Ectodermal cell (in vitro differentiated cells): ENCODE measurements at regions not wholly inside any gene's neighbourhood (a gene's known extent, or its start where the extent isn't known, plus 50 kb on each side); places are given as distances from the start of the nearest gene placed in this dataset.

ENCODE experiments used
- H3K27ac ChIP-seq: 2 replicates; pipeline ENCODE4 v1.7.0; 2013; ENCODE audit warnings: mild to moderate bottlenecking, low read depth, low read length; ENCODE audit not compliant: insufficient read depth, poor library complexity, severe bottlenecking
- H3K27me3 ChIP-seq: 2 replicates; pipeline ENCODE4 v1.7.0; 2013; ENCODE audit warnings: mild to moderate bottlenecking, low read length; ENCODE audit not compliant: insufficient read depth, control insufficient read depth, poor library complexity, severe bottlenecking
- H3K36me3 ChIP-seq: one replicate; pipeline ENCODE4 v1.7.0; 2013; ENCODE audit warnings: low read length; ENCODE audit not compliant: control insufficient read depth, insufficient read depth
- H3K4me1 ChIP-seq: one replicate; pipeline ENCODE4 v1.7.0; 2013; ENCODE audit warnings: low read length; ENCODE audit not compliant: control insufficient read depth, insufficient read depth
- H3K4me3 ChIP-seq: 2 replicates; pipeline ENCODE4 v1.7.0; 2013; ENCODE audit warnings: low read depth, low read length, control low read depth; ENCODE audit not compliant: insufficient read depth
- H3K9me3 ChIP-seq: 2 replicates; pipeline ENCODE4 v1.7.0; 2013; ENCODE audit warnings: mild to moderate bottlenecking, low read length, moderate library complexity; ENCODE audit not compliant: control insufficient read depth
- WGBS, 2 experiments: methylation state at CpG; one replicate each; pipeline ENCODE4 v1.1.7; 2013; ENCODE audit warnings: missing lambda C conversion rate in 2 of 2; 5-methylcytosine and 5-hydroxymethylcytosine counted together

DNA sequence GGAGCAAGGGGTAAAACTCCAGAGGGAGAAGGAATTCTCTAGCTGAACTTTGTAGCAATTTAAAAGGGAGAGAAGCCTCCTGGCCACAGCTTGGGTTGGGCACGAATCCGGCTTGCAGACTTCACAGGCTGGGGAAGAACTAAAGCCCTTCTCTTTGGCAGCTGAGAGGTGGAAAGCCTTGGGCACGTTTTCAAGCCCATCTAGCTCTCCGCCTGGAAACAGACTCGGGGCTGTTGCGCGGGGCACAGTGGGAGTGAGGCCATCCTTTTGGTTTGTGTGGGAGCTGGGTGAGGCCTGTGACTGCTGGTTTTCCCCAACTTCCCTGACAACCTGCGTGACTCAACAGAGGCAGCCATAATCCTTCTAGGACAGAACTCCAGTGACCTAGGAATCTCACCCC is 295.7 kb upstream of the ROBO1 start:
- no peak overlapping the region for H3K27ac ChIP-seq
- 91 to 93% methylated on average over 8 of the region's 8 CpGs for WGBS, 2 experiments
- no peaks in the 10 kb centered on the region for H3K4me1 ChIP-seq
- no peaks in the 10 kb centered on the region for H3K9me3 ChIP-seq
- H3K27me3 ChIP-seq: no peaks in the 10 kb centered on the region
- no peaks in the 10 kb centered on the region for H3K36me3 ChIP-seq
- no peak overlapping the region for H3K4me3 ChIP-seq

- Histone ChIP-seq H3K4me1 (no peaks in the 10 kb centered on the region), H3K4me3 (no peak overlapping the region), H3K27ac (no peak overlapping the region), H3K9me3 (no peaks in the 10 kb centered on the region), H3K36me3 (no peaks in the 10 kb centered on the region), H3K27me3 (no peaks in the 10 kb centered on the region)
- WGBS, 2 experiments: 100% methylated on average over 1 of the region's 1 CpG; no CpG with 5 or more reads in 1 of the 2 experiments
These were observed 292.9 kb upstream of the ROBO1 start for GRCh38 chr3:80060664-80061063.

DNA sequence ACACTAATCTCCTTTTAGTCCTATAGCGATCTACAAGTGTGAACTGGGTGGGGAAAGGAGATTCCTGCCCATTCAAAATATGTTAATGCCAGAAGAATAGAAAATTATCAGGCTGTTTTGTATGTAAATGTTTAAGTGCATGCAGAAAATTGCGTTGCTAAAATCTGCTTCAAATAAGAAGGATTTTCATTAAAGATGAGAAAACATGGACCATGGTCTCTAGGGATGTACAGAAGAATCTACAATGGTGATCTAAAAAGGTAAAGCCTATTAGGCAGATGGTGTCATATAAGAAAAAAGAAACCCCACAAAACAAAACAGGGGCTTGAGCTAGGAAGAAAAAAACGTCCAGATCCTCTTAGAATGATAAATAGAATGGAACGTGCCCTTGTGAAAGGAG is 287.5 kb upstream of the ROBO1 start:
- Histone ChIP-seq H3K4me1 (no peaks in the 10 kb centered on the region), H3K9me3 (no peaks in the 10 kb centered on the region), H3K4me3 (no peak overlapping the region), H3K27me3 (no peaks in the 10 kb centered on the region), H3K36me3 (no peaks in the 10 kb centered on the region), H3K27ac (no peak overlapping the region)
- WGBS, 2 experiments: 67% methylated on average over 4 of the region's 4 CpGs

- H3K4me1 ChIP-seq: no peaks in the 10 kb centered on the region
- no peaks in the 10 kb centered on the region for H3K9me3 ChIP-seq
- H3K4me3 ChIP-seq: no peak overlapping the region
- 96% methylated on average over 16 of the region's 16 CpGs for WGBS, 2 experiments
- H3K36me3 ChIP-seq: no peaks in the 10 kb centered on the region
- no peak overlapping the region for H3K27ac ChIP-seq
- no peaks in the 10 kb centered on the region for H3K27me3 ChIP-seq
These were observed 284.5 kb upstream of the ROBO1 start for GRCh38 chr3:80052271-80052670.

DNA sequence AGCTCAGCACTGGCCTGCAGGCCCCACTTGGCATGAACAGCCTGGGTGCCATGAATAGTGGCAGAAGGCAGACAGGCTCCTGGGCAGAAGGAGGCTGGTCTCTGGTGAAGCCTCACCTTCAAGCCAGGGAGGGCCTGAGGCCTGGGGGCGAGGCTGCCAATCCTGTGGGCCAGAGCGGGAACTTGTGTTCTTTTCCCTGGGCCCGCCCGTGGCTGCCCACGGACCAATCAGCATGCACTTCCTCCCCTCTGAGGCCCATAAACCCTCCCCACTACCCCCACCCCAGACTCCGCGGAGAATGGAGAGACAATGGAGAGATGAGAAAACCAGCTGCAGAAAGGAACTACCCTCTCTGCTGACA is 283.8 kb upstream of the ROBO1 start:
- Histone ChIP-seq H3K36me3 (no peaks in the 10 kb centered on the region), H3K27ac (no peak overlapping the region), H3K4me1 (no peaks in the 10 kb centered on the region), H3K9me3 (no peaks in the 10 kb centered on the region), H3K4me3 (no peak overlapping the region), H3K27me3 (no peaks in the 10 kb centered on the region)
- 94 to 97% methylated on average over 7 of the region's 7 CpGs for WGBS, 2 experiments

DNA sequence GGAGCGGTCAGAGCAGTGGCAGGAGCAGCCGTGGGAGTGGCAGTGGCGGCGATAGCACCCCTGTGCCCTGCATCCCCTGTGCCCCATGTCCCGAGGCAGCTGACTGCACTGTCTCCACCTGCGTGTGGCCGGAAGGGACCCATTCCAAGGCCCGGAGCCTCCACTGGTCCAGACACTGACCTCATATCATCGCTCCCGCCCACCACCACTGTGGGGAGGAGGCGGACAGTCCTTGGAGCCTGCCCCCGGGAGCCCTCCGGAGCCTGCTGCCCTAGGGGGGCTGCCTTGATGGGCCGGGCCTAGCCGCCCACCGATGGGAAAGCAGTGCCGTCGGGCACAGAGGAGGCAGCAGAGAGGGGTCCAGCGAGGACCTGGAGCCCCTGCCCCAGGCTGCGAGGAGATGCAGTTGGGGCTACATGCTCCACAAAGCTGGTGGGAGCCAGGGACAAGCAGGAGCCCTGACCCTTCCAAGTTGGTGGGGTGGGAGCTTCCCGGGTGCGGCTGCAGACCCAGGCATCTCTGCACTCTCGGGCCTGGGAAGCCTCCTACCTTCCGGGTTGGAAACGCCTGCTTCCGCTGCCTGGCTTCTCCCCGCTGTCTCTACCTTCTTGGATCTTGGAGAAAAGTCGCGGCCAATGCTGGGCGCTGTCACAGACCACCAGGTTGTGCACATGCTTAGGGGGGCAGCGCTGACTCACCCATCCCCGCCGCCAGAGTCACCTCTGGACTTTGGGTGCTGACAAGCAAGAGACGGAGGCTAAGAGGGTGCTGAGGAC is 283.2 kb upstream of the ROBO1 start:
- 93 to 94% methylated on average over 34 of the region's 34 CpGs for WGBS, 2 experiments
- Histone ChIP-seq H3K9me3 (no peaks in the 10 kb centered on the region), H3K27ac (no peak overlapping the region), H3K27me3 (no peaks in the 10 kb centered on the region), H3K4me3 (no peak overlapping the region), H3K4me1 (no peaks in the 10 kb centered on the region), H3K36me3 (no peaks in the 10 kb centered on the region)

DNA sequence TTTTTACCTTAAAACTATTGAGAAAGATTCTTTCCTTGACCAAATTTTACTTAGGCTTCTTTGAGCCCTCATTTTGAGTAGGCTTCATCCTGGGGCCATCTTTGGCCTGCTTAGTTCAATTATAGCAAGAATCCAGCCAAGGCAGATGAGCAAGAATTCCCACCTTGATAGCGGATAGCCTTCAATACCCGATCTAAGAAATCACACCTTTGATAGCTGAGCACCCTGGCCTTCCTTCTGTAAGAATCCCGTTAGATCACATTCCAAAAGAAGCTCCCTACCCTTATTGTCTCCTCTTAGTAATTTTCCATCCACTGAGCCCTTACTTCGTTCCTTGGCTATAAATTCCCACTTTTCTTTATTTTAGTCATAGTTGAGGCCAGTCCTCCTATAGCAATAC is 275.4 kb upstream of the ROBO1 start:
- no peak overlapping the region for H3K27ac ChIP-seq
- no peaks in the 10 kb centered on the region for H3K36me3 ChIP-seq
- H3K27me3 ChIP-seq: no peaks in the 10 kb centered on the region
- no peak overlapping the region for H3K4me3 ChIP-seq
- H3K4me1 ChIP-seq: no peaks in the 10 kb centered on the region
- H3K9me3 ChIP-seq: no peaks in the 10 kb centered on the region
- WGBS, 2 experiments: 92% methylated on average over 4 of the region's 4 CpGs

GRCh38 chr3:80040067-80040466 is 272.3 kb upstream of the ROBO1 start:
- H3K27ac ChIP-seq: no peak overlapping the region
- WGBS, 2 experiments: 84 to 96% methylated on average over 2 of the region's 2 CpGs
- no peak overlapping the region for H3K4me3 ChIP-seq
- H3K9me3 ChIP-seq: no peaks in the 10 kb centered on the region
- no peaks in the 10 kb centered on the region for H3K27me3 ChIP-seq
- H3K36me3 ChIP-seq: no peaks in the 10 kb centered on the region
- no peaks in the 10 kb centered on the region for H3K4me1 ChIP-seq

- Histone ChIP-seq H3K27ac (no peak overlapping the region), H3K4me3 (no peak overlapping the region), H3K4me1 (no peaks in the 10 kb centered on the region), H3K27me3 (no peaks in the 10 kb centered on the region), H3K36me3 (no peaks in the 10 kb centered on the region), H3K9me3 (no peaks in the 10 kb centered on the region)
These were observed 268.4 kb upstream of the ROBO1 start for GRCh38 chr3:80036176-80036575.

- Histone ChIP-seq H3K27me3 (no peaks in the 10 kb centered on the region), H3K9me3 (no peaks in the 10 kb centered on the region), H3K4me1 (no peaks in the 10 kb centered on the region), H3K36me3 (no peaks in the 10 kb centered on the region), H3K27ac (no peak overlapping the region), H3K4me3 (no peak overlapping the region)
- WGBS, 2 experiments: 90 to 93% methylated on average over 7 of the region's 7 CpGs
These were observed 267.2 kb upstream of the ROBO1 start for GRCh38 chr3:80035021-80035420.

DNA sequence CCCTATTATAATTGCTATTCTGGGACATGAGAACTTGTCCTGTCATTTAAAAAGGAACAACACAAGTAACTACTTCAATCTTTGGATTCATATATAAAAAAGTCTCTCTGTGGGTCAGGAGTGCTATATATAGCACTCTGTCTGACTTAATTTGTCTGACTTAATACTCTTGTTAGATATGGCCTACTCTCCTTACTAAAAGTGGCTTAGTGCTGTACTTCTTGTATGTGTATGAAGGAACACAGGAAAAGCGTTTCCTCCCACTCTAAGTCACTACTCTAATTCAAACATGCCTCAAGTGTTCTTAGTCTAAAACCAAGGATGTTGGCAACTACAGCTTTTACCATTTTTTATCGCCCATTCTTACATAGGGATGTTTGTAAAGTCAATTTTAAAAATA is 255.2 kb upstream of the ROBO1 start:
- no peaks in the 10 kb centered on the region for H3K27me3 ChIP-seq
- no peak overlapping the region for H3K27ac ChIP-seq
- no CpG with 5 or more reads among the region's 2 CpGs for WGBS, 2 experiments
- H3K4me3 ChIP-seq: no peak overlapping the region
- no peaks in the 10 kb centered on the region for H3K9me3 ChIP-seq
- no peaks in the 10 kb centered on the region for H3K4me1 ChIP-seq
- no peaks in the 10 kb centered on the region for H3K36me3 ChIP-seq
